RWPE1 (cell line): ENCODE measurements at regions not wholly inside any gene's neighbourhood (a gene's known extent, or its start where the extent isn't known, plus 50 kb on each side); places are given as distances from the start of the nearest gene placed in this dataset.

ENCODE experiments used
- CTCF ChIA-PET: fragments of 350-600 bp; sonication (Branson Sonifier 250); formaldehyde crosslinking; extraction: SDS; loops from one replicate; lab custom pipeline; 2021; lab: Yijun Ruan, JAX
- POLR2A ChIA-PET: fragments of 400-600 bp; formaldehyde crosslinking; extraction: SDS; loops from one replicate; lab custom pipeline; 2020; ENCODE audit warnings: antibody characterized with exemption; ENCODE audit not compliant: low non-redundant PET; lab: Yijun Ruan, JAX
- DNase-seq: peaks from one replicate; pipeline ENCODE4 v3.0.0; 2012; ENCODE audit warnings: low spot score
- H3K27ac ChIP-seq: fragments of 450-650 bp; 2 replicates; pipeline ENCODE4 v1.5.1; 2017
- CTCF ChIP-seq: fragments of 450-650 bp; conservative IDR thresholded peaks from 2 replicates; pipeline ENCODE4 v1.5.1; 2017; ENCODE audit warnings: low read depth, mild to moderate bottlenecking

GRCh38 chr10:44511166-44511565, 126.3 kb upstream of the CXCL12 start:
- no peak for TF ChIP-seq CTCF
- CTCF ChIA-PET = interaction anchor here (0.5 kb wide), 1 partner anchor 353 kb away, joined by 5 read pairs; no protein-coding TSS in a partner anchor
- POLR2A ChIA-PET = no interaction called here
- no peak overlapping the region for H3K27ac ChIP-seq
- no peak for DNase-seq

GRCh38 chr10:44511601-44512000, 126.7 kb upstream of the CXCL12 start:
- H3K27ac ChIP-seq = no peak overlapping the region
- CTCF ChIA-PET = no interaction called here
- no peak for TF ChIP-seq CTCF
- DNase-seq = no peak
- POLR2A ChIA-PET = no interaction called here

- no peak overlapping the region for H3K27ac ChIP-seq
- no peak for DNase-seq
- no peak for TF ChIP-seq CTCF
- ChIA-PET CTCF (no interaction called here), POLR2A (no interaction called here)
These were observed 127.6 kb upstream of the CXCL12 start for GRCh38 chr10:44512431-44513022.

- ChIA-PET POLR2A (no interaction called here), CTCF (interaction anchor here (0.5 kb wide), 1 partner anchor 655 kb away, joined by 3 read pairs; no protein-coding TSS in a partner anchor)
- DNase-seq = no peak
- no peak for TF ChIP-seq CTCF
- H3K27ac ChIP-seq = no peak overlapping the region
These were observed 128.7 kb upstream of the CXCL12 start for GRCh38 chr10:44513591-44513990.

GRCh38 chr10:44516891-44517290, 132.0 kb upstream of the CXCL12 start:
- no peak overlapping the region for H3K27ac ChIP-seq
- ChIA-PET POLR2A (no interaction called here), CTCF (no interaction called here)
- no peak for TF ChIP-seq CTCF
- DNase-seq = no peak

- POLR2A ChIA-PET = no interaction called here
- TF ChIP-seq CTCF = no peak
- no peak for DNase-seq
- CTCF ChIA-PET = interaction anchor here (0.7 kb wide), 1 partner anchor 698 kb away, joined by 3 read pairs; no protein-coding TSS in a partner anchor
- H3K27ac ChIP-seq = no peak overlapping the region
These were observed 132.7 kb upstream of the CXCL12 start for GRCh38 chr10:44517635-44518034.
